ENCODE measurements at regions not wholly inside any gene's neighbourhood (a gene's known extent, or its start where the extent isn't known, plus 50 kb on each side); places are given as distances from the start of the nearest gene placed in this dataset.
"Not testable (repeated sequence)": the region's sequence is repeated elsewhere in the genome, so short reads cannot be mapped to it uniquely, and the experiment has no call there.

DNA sequence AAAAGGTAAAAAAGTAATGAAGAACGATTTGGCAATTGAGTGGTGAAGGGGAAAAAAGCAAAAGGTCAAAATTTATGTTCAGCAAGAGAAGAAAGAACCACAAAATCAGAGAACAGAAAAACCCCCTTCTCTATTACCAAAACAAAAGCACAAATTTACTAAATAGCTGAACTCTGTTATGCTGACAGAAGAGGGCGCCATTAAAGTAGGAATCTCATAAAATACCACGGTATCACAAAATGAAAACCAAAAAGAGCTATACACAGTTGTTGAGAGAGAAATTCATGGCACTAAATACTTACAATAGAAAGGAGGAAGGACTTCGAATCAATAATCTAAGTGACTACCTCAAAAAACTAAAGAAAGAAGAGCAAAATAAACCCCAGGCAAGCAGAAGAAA lies 69.6 kb upstream of the CXorf66 start:
- Mint-ChIP-seq H3K36me3 (ENCODE audit: insufficient read depth) (no peaks in the 10 kb centered on the region), H3K4me1 (ENCODE audit: low read depth) (no peaks in the 10 kb centered on the region), H3K9me3 (no peaks in the 10 kb centered on the region), H3K4me3 (no peak overlapping the region), H3K27me3 (ENCODE audit: low read depth) (peaks cover 7% of the 10 kb centered on the region)
- ATAC-seq: no peak
- no peak for DNase-seq

DNA sequence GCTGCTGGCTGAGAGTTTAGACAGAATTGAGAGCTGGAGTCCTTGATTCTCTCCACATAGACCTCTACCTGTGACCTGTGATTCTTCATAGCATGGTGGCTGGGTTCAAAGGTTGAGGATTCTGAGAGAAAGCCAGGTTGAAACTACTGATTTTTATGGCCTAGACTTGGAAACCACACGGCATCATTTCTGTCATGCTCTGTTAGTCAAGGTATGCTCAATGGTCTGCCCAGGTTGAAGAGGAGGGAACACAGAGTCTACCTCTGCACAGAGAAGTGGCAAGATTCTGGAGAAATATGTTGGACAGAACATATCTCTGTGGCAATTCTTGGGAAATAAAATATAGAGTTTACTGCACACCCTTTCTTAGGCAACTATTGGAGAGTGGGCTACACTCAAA lies 57.2 kb upstream of the CXorf66 start:
- H3K9me3 Mint-ChIP-seq: no peaks in the 10 kb centered on the region
- H3K4me1 Mint-ChIP-seq (ENCODE audit: low read depth): no peaks in the 10 kb centered on the region
- H3K4me3 Mint-ChIP-seq: no peak overlapping the region
- H3K27me3 Mint-ChIP-seq (ENCODE audit: low read depth): peaks cover 1% of the 10 kb centered on the region
- no peak for DNase-seq
- no peak for ATAC-seq
- H3K36me3 Mint-ChIP-seq (ENCODE audit: insufficient read depth): no peaks in the 10 kb centered on the region

DNA sequence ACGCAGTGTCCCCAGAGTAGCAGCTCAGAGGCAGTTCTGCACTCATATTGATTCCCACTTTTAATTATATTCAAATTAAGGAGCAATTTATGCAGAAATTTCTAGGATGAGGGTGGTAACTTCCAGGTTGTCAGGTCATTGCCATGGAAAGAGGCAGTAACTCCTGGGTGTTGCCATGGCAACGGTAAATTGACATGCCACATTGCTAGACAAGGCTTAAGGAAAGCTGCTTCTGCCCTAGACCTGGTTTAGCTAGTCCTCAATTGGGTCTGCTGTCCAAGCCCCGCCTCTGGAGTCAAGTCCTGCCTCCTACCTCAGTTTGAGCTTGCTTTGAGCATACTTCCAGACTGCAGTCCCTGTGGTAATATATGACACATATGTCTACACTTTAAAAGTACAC lies 53.8 kb upstream of the CXorf66 start:
- not testable (repeated sequence) for ATAC-seq; H3K36me3 Mint-ChIP-seq (ENCODE audit: insufficient read depth); H3K4me3 Mint-ChIP-seq; DNase-seq; H3K9me3 Mint-ChIP-seq; H3K27me3 Mint-ChIP-seq (ENCODE audit: low read depth); H3K4me1 Mint-ChIP-seq (ENCODE audit: low read depth)

Data from activated T-cell treated with anti-CD3 and anti-CD28 coated beads, Interleukin-2, amount 50 U/mL, for 4 hours (primary cell).